ENCODE measurements at regions not wholly inside any gene's neighbourhood (a gene's known extent, or its start where the extent isn't known, plus 50 kb on each side); places are given as distances from the start of the nearest gene placed in this dataset.

GRCh38 chr6:112967974-112968373, 620.8 kb downstream of the RFPL4B start:
- Histone ChIP-seq H4K20me1 (replicated peaks; ENCODE audit: insufficient read depth) (no peaks in the 10 kb centered on the region), H3K4me2 (no peak overlapping the region), H3F3A (replicated peaks; ENCODE audit: low read depth) (no peaks in the 10 kb centered on the region), H3K4me1 (ENCODE audit: insufficient read depth) (no peaks in the 10 kb centered on the region), H3K36me3 (ENCODE audit: insufficient read depth) (no peaks in the 10 kb centered on the region), H3K27me3 (ENCODE audit: insufficient read depth) (no peaks in the 10 kb centered on the region), H3K9me2 (ENCODE audit: insufficient read depth) (0 out of 2 replicates have a peak, but pooled peaks cover 14% of the 10 kb centered on the region), H3K27ac (ENCODE audit: low read depth) (no peak overlapping the region), H2AFZ (no peak overlapping the region), H3K4me3 (no peak overlapping the region), H3K79me2 (replicated peaks; ENCODE audit: insufficient read depth) (no peaks in the 10 kb centered on the region)
- Mint-ChIP-seq H3K27ac (no peak overlapping the region), H3K4me1 (peaks cover 2% of the 10 kb centered on the region; the same call in 1 of the 3 replicates), H3K4me3 (no peak overlapping the region), H3K9me3 (peaks cover 24% of the 10 kb centered on the region), H3K27me3 (ENCODE audit: insufficient read depth, low read depth, poor library complexity) (peaks cover 5% of the 10 kb centered on the region), H3K36me3 (ENCODE audit: low read depth) (peaks cover 20% of the 10 kb centered on the region)
- ATAC-seq = no peak
- no peak for DNase-seq (ENCODE audit: low spot score)
- no peak for TF ChIP-seq CTCF (conservative IDR thresholded peaks at IDR 0.05; ENCODE audit: low read depth in 2 of 2)
- no peak for TF ChIP-seq ZNF462 (CRISPR knock-in tag; IDR thresholded peaks at IDR 0.05)
- TF ChIP-seq REST (IDR thresholded peaks at IDR 0.05; ENCODE audit: unreplicated experiment) = no peak
- no peak for TF ChIP-seq EZH2phosphoT487 (IDR thresholded peaks at IDR 0.05; ENCODE audit: unreplicated experiment)
- no peak for TF ChIP-seq ETS1 (IDR thresholded peaks at IDR 0.05)
- TF ChIP-seq STAT1 (IDR thresholded peaks at IDR 0.05; ENCODE audit: unreplicated experiment) = no peak
